D721Med (cell line): ENCODE measurements at regions not wholly inside any gene's neighbourhood (a gene's known extent, or its start where the extent isn't known, plus 50 kb on each side); places are given as distances from the start of the nearest gene placed in this dataset.

Experiments used
- DNase-seq: peaks from one replicate; pipeline ENCODE4 v3.0.0; 2011; ENCODE audit warnings: low spot score; ENCODE audit not compliant: insufficient read length
- FAIRE-seq: peaks from 2 replicates; lab custom pipeline; 2011; peaks lifted over from hg19 to GRCh38; lab: Jason Lieb, UNC
- CTCF ChIP-seq: IDR thresholded peaks from 2 replicates; pipeline ENCODE4 v1.5.1; 2012; ENCODE audit warnings: mild to moderate bottlenecking, control low read depth; ENCODE audit not compliant: insufficient read depth; ENCODE audit errors: missing control alignments

DNA sequence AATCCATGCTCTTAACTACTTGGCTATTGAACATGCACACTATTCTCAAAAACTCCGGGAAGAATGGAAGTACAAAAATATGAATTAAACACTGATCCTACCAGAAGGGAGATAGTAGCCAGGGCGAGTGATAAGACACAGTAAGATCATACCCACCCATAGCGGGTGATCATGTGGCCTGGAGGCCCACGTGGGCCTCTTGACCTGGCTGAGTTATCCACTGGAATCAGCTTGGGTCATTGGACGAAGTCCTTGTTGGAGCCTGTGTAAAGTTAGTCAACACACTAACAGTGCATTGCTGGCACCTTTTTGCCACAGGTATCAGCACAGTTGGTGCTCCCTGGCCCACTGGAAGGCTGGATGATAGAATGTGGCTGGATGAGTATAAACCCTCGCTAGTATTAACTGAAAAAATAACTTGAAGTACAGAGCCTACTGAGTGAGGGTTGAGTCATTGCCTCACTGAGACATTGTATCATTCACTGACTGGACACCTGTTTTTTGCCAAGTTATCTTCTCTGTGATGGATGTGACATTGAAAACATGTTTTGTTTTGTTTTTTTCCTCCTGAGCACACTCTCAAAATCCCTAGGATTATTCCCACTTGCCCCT is 149.2 kb upstream of the FUT8 start:
- no peak for TF ChIP-seq CTCF
- FAIRE-seq (no peak), DNase-seq (no peak)

DNA sequence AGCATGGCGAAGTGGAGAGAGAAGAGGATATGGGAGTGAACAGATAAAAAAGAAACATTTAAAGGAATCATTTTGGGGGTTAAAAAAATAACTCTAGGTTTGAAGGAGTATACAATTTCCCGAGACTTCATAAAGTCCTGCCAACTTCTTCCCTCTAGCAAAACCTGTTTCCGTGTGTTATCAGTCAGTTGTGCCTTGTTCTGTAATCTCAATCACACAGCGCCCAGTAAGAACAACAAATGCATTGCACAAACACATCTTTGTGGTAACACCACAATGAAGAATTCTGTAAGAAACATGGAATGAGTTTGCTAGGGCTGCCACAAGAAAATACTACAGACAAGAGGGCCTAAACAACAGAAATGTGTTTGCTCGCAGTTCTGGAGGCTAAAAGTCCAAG is 144.7 kb upstream of the FUT8 start:
- no peak for DNase-seq
- no peak for TF ChIP-seq CTCF
- FAIRE-seq: no peak

- no peak for DNase-seq
- no peak for FAIRE-seq
- no peak for TF ChIP-seq CTCF
These were observed 143.9 kb upstream of the FUT8 start for GRCh38 chr14:65268594-65268993.

- no peak for FAIRE-seq
- TF ChIP-seq CTCF: no peak
- no peak for DNase-seq
These were observed 142.8 kb upstream of the FUT8 start for GRCh38 chr14:65269732-65270131.

- DNase-seq (no peak), FAIRE-seq (no peak)
- no peak for TF ChIP-seq CTCF
These were observed 135.5 kb upstream of the FUT8 start for GRCh38 chr14:65277027-65277426.

DNA sequence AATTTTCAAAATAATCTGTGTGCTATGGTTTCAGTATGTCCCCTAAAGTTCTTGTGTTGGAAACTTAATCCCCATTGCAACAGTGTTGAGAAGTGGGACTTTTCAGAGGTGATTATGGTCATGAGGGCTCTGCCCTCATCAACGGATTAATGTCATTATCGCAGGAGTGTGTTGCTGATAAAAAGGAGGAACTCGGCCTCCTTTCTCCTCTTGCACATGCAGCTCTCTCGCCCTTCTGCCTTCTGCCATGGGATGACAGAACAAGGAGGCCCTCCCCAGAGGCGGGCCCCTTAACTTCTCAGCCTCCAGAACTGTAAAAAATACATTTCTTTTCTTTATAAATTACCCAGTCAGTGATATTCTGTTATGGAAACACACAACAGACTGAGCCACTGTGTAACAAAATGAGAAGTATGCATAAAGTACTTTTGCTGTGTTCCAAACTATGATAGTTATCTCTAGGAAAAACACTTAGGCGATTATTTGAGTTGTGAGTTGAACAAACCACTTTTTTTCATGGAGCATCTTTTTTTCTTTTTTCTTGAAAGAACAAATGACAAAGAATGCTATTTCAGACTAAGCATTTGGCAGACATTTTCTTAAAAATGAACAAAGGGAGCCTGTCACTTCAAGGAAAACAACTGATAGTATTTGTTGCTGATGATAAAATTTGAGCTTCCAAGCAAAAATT is 134.8 kb upstream of the FUT8 start:
- TF ChIP-seq CTCF: no peak
- peak; percentile 42 for DNase-seq
- no peak for FAIRE-seq

- FAIRE-seq (no peak), DNase-seq (no peak)
- no peak for TF ChIP-seq CTCF
These were observed 133.9 kb upstream of the FUT8 start for GRCh38 chr14:65278589-65278988.
